SK-N-SH treated with all-trans-retinoic acid at 6 μM for 48 hours (cell line): ENCODE measurements at regions not wholly inside any gene's neighbourhood (a gene's known extent, or its start where the extent isn't known, plus 50 kb on each side); places are given as distances from the start of the nearest gene placed in this dataset.

Experiments used
- ATAC-seq: fragments of 200-7000 bp; cut with Tn5 transposase; 3 replicates; pipeline ENCODE4 v1.9.1; 2020; ENCODE audit warnings: mild to moderate bottlenecking, moderate library complexity
- ARNTL ChIP-seq: fragments of 450-650 bp; formaldehyde crosslinking; IDR thresholded peaks from 2 replicates; pipeline ENCODE4 v1.5.0; 2020; ENCODE audit warnings: low read depth, mild to moderate bottlenecking, moderate library complexity, borderline replicate concordance
- BACH2 ChIP-seq: fragments of 250-450 bp; sonication (Bioruptor Pico); IDR thresholded peaks from 2 replicates; pipeline ENCODE4 v1.9.0; 2021; ENCODE audit warnings: mild to moderate bottlenecking, borderline replicate concordance
- ESRRG ChIP-seq: fragments of 250-450 bp; sonication (Bioruptor Pico); IDR thresholded peaks from 2 replicates; pipeline ENCODE4 v1.6.1; 2021; ENCODE audit warnings: mild to moderate bottlenecking
- GLIS3 ChIP-seq: fragments of 250-450 bp; sonication (Bioruptor Pico); IDR thresholded peaks from 2 replicates; pipeline ENCODE4 v1.5.0; 2020; ENCODE audit warnings: mild to moderate bottlenecking, moderate library complexity
- ISL1 ChIP-seq: fragments of 250-450 bp; sonication (Bioruptor Pico); IDR thresholded peaks from 2 replicates; pipeline ENCODE4 v2.1.2; 2022; ENCODE audit warnings: mild to moderate bottlenecking, moderate library complexity
- OSR1 ChIP-seq: fragments of 250-450 bp; sonication (Bioruptor Pico); IDR thresholded peaks from 2 replicates; pipeline ENCODE4 v1.8.0; 2022; ENCODE audit warnings: moderate library complexity, mild to moderate bottlenecking, inconsistent platforms
- PPARA ChIP-seq: fragments of 250-450 bp; sonication (Bioruptor Pico); IDR thresholded peaks from 2 replicates; pipeline ENCODE4 v1.5.0; 2020; ENCODE audit warnings: mild to moderate bottlenecking, borderline replicate concordance
- RARB ChIP-seq: fragments of 250-450 bp; sonication (Bioruptor Pico); IDR thresholded peaks from 2 replicates; pipeline ENCODE4 v1.8.0; 2021; ENCODE audit warnings: mild to moderate bottlenecking, moderate library complexity
- SNAI2 ChIP-seq: fragments of 250-450 bp; sonication (Bioruptor Pico); IDR thresholded peaks from 2 replicates; pipeline ENCODE4 v1.5.0; 2020; ENCODE audit warnings: mild to moderate bottlenecking, moderate library complexity
- TCF4 ChIP-seq: fragments of 250-450 bp; sonication (Bioruptor Pico); IDR thresholded peaks from 2 replicates; pipeline ENCODE4 v1.8.0; 2021; ENCODE audit warnings: mild to moderate bottlenecking, moderate library complexity, borderline replicate concordance
- TOX ChIP-seq: fragments of 250-450 bp; sonication (Bioruptor Pico); IDR thresholded peaks from 2 replicates; pipeline ENCODE4 v1.8.0; 2021; ENCODE audit warnings: mild to moderate bottlenecking, moderate library complexity, borderline replicate concordance
- ZC3H10 ChIP-seq: fragments of 250-450 bp; sonication (Bioruptor Pico); IDR thresholded peaks from 2 replicates; pipeline ENCODE4 v1.5.1; 2021; ENCODE audit warnings: mild to moderate bottlenecking, moderate library complexity
- ZFP3 ChIP-seq: fragments of 250-450 bp; sonication (Bioruptor Pico); IDR thresholded peaks from 2 replicates; pipeline ENCODE4 v1.5.0; 2020; ENCODE audit warnings: mild to moderate bottlenecking, moderate library complexity
- ZFP30 ChIP-seq: fragments of 450-650 bp; formaldehyde crosslinking; IDR thresholded peaks from 2 replicates; pipeline ENCODE4 v1.5.0; 2022; ENCODE audit warnings: mild to moderate bottlenecking, moderate library complexity
- ZNF565 ChIP-seq: fragments of 450-650 bp; formaldehyde crosslinking; conservative IDR thresholded peaks from 2 replicates; pipeline ENCODE4 v1.5.0; 2020; ENCODE audit warnings: low read depth, mild to moderate bottlenecking, moderate library complexity
- ZNF70 ChIP-seq: fragments of 450-650 bp; formaldehyde crosslinking; IDR thresholded peaks from 2 replicates; pipeline ENCODE4 v1.5.0; 2020; ENCODE audit warnings: mild to moderate bottlenecking, moderate library complexity
- ZNF8 ChIP-seq: fragments of 450-650 bp; formaldehyde crosslinking; IDR thresholded peaks from 2 replicates; pipeline ENCODE4 v1.5.0; 2020; ENCODE audit warnings: mild to moderate bottlenecking, moderate library complexity
- TF ChIP-seq, protein P1 (sequence below): fragments of 250-450 bp; sonication (Bioruptor Pico); IDR thresholded peaks from 2 replicates; pipeline ENCODE4 v1.8.0; 2021; ENCODE audit warnings: low read depth, mild to moderate bottlenecking, moderate library complexity, borderline replicate concordance
- TF ChIP-seq, protein P2 (sequence below): fragments of 250-450 bp; sonication (Bioruptor Pico); IDR thresholded peaks from 2 replicates; pipeline ENCODE4 v1.5.1; 2020; ENCODE audit warnings: low read depth, mild to moderate bottlenecking, moderate library complexity
- TF ChIP-seq, protein P3 (sequence below): fragments of 250-450 bp; sonication (Bioruptor Pico); IDR thresholded peaks from 2 replicates; pipeline ENCODE4 v1.5.1; 2021; ENCODE audit warnings: mild to moderate bottlenecking, moderate library complexity
- TF ChIP-seq, protein P4 (sequence below): fragments of 250-450 bp; sonication (Bioruptor Pico); IDR thresholded peaks from 2 replicates; pipeline ENCODE4 v1.8.0; 2020; ENCODE audit warnings: mild to moderate bottlenecking, moderate library complexity, borderline replicate concordance
- TF ChIP-seq, protein P5 (sequence below): fragments of 250-450 bp; sonication (Bioruptor Pico); IDR thresholded peaks from 2 replicates; pipeline ENCODE4 v1.5.0; 2020; ENCODE audit warnings: mild to moderate bottlenecking, moderate library complexity

DNA sequence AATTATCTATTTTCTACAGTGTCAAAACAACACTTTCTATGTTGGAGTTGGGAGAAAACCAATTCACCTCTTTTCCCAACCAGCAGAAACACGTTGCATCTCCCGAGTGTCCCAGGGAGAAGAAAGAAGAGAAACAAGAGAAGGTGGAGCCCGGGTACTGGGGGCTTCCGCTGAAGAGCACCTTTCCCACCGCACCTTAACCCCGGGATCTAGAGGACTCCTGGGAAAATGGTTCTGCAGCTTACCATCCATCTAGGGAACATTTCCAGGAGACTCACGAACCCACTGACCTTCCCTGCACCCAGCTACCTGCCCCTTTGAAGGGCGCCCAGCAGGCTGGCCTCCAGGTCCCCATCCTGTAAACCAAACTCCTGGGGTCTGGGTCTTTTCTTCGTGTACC, 346.8 kb downstream of the TCERG1L start (continued):
- TF ChIP-seq, protein P1, sequence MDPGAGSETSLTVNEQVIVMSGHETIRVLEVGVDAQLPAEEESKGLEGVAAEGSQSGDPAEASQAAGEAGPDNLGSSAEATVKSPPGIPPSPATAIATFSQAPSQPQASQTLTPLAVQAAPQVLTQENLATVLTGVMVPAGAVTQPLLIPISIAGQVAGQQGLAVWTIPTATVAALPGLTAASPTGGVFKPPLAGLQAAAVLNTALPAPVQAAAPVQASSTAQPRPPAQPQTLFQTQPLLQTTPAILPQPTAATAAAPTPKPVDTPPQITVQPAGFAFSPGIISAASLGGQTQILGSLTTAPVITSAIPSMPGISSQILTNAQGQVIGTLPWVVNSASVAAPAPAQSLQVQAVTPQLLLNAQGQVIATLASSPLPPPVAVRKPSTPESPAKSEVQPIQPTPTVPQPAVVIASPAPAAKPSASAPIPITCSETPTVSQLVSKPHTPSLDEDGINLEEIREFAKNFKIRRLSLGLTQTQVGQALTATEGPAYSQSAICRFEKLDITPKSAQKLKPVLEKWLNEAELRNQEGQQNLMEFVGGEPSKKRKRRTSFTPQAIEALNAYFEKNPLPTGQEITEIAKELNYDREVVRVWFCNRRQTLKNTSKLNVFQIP (CRISPR knock-in tag), result no peak
- TF ChIP-seq TCF4 (no peak), BACH2 (CRISPR knock-in tag) (no peak), ISL1 (no peak)

DNA sequence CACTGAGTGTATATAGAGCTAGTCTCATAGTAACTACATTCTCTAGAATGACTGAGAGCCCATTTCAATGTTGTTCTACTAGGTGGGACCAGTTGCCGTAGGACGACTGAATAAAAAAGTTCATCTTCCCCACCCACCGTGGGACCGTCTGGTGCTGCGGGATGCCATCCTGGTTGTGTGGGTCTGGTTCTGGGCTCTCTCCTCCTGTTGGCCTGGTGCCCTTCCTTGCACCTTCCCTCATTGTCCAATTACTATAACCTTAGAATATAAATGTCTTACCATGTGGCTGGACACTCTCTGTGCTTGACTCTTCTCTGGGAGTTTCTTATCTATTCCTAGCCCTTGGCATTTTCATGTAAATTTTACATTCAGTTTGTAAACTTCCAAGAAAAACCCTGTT, 344.4 kb downstream of the TCERG1L start:
- TF ChIP-seq, protein P2, sequence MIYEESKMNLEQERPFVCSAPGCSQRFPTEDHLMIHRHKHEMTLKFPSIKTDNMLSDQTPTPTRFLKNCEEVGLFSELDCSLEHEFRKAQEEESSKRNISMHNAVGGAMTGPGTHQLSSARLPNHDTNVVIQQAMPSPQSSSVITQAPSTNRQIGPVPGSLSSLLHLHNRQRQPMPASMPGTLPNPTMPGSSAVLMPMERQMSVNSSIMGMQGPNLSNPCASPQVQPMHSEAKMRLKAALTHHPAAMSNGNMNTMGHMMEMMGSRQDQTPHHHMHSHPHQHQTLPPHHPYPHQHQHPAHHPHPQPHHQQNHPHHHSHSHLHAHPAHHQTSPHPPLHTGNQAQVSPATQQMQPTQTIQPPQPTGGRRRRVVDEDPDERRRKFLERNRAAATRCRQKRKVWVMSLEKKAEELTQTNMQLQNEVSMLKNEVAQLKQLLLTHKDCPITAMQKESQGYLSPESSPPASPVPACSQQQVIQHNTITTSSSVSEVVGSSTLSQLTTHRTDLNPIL (CRISPR knock-in tag), result no peak
- TF ChIP-seq ZNF8 (CRISPR knock-in tag) (no peak), RARB (CRISPR knock-in tag) (no peak), BACH2 (CRISPR knock-in tag) (no peak), OSR1 (CRISPR knock-in tag) (no peak)
- ATAC-seq, result no peak

DNA sequence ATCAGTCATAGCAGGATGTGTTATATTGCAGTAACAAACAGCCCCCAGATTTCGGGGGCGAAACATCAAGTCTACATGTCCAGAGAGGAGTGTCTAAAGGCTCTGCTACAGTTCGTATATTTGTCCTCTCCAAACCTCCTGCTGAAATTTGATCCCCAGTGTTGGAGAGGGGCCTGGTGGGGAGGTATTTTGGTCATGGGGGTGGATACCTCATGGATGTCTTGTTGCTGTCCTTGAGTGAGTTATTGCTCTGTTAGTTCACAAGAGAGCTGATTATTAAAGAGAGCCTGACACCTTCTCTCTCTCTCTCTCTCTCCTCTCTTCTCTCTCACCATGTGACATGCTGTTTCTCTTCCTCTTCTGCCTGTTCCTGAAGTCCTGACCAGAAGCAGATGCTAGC, 343.7 kb downstream of the TCERG1L start:
- no peak for TF ChIP-seq TOX
- TF ChIP-seq GLIS3 (CRISPR knock-in tag), result no peak
- no peak for TF ChIP-seq PPARA
- TF ChIP-seq, protein P3, sequence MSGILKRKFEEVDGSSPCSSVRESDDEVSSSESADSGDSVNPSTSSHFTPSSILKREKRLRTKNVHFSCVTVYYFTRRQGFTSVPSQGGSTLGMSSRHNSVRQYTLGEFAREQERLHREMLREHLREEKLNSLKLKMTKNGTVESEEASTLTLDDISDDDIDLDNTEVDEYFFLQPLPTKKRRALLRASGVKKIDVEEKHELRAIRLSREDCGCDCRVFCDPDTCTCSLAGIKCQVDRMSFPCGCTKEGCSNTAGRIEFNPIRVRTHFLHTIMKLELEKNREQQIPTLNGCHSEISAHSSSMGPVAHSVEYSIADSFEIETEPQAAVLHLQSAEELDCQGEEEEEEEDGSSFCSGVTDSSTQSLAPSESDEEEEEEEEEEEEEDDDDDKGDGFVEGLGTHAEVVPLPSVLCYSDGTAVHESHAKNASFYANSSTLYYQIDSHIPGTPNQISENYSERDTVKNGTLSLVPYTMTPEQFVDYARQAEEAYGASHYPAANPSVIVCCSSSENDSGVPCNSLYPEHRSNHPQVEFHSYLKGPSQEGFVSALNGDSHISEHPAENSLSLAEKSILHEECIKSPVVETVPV, result no peak
- no peak for TF ChIP-seq ZFP30 (CRISPR knock-in tag)
- TF ChIP-seq ESRRG (CRISPR knock-in tag), result no peak
- no peak for TF ChIP-seq RARB (CRISPR knock-in tag)
- no peak for TF ChIP-seq ZNF565 (CRISPR knock-in tag)
- TF ChIP-seq SNAI2 (CRISPR knock-in tag), result no peak
- TF ChIP-seq, protein P1 (CRISPR knock-in tag), result no peak
- no peak for TF ChIP-seq ARNTL (CRISPR knock-in tag)
- TF ChIP-seq, protein P2 (CRISPR knock-in tag), result no peak
- TF ChIP-seq ZFP3 (CRISPR knock-in tag), result no peak
- no peak for TF ChIP-seq ZC3H10 (CRISPR knock-in tag)
- TF ChIP-seq, protein P4, sequence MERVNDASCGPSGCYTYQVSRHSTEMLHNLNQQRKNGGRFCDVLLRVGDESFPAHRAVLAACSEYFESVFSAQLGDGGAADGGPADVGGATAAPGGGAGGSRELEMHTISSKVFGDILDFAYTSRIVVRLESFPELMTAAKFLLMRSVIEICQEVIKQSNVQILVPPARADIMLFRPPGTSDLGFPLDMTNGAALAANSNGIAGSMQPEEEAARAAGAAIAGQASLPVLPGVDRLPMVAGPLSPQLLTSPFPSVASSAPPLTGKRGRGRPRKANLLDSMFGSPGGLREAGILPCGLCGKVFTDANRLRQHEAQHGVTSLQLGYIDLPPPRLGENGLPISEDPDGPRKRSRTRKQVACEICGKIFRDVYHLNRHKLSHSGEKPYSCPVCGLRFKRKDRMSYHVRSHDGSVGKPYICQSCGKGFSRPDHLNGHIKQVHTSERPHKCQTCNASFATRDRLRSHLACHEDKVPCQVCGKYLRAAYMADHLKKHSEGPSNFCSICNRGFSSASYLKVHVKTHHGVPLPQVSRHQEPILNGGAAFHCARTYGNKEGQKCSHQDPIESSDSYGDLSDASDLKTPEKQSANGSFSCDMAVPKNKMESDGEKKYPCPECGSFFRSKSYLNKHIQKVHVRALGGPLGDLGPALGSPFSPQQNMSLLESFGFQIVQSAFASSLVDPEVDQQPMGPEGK (CRISPR knock-in tag), result no peak
- TF ChIP-seq OSR1 (CRISPR knock-in tag), result no peak
- TF ChIP-seq, protein P5, sequence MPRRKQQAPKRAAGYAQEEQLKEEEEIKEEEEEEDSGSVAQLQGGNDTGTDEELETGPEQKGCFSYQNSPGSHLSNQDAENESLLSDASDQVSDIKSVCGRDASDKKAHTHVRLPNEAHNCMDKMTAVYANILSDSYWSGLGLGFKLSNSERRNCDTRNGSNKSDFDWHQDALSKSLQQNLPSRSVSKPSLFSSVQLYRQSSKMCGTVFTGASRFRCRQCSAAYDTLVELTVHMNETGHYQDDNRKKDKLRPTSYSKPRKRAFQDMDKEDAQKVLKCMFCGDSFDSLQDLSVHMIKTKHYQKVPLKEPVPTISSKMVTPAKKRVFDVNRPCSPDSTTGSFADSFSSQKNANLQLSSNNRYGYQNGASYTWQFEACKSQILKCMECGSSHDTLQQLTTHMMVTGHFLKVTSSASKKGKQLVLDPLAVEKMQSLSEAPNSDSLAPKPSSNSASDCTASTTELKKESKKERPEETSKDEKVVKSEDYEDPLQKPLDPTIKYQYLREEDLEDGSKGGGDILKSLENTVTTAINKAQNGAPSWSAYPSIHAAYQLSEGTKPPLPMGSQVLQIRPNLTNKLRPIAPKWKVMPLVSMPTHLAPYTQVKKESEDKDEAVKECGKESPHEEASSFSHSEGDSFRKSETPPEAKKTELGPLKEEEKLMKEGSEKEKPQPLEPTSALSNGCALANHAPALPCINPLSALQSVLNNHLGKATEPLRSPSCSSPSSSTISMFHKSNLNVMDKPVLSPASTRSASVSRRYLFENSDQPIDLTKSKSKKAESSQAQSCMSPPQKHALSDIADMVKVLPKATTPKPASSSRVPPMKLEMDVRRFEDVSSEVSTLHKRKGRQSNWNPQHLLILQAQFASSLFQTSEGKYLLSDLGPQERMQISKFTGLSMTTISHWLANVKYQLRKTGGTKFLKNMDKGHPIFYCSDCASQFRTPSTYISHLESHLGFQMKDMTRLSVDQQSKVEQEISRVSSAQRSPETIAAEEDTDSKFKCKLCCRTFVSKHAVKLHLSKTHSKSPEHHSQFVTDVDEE (CRISPR knock-in tag), result no peak
- no peak for TF ChIP-seq BACH2 (CRISPR knock-in tag)
- TF ChIP-seq ISL1, result no peak
- TF ChIP-seq ZNF70 (CRISPR knock-in tag), result no peak
- TF ChIP-seq, all 23 proteins: peak for 0
- no peak for ATAC-seq
